ENCODE measurements at regions not wholly inside any gene's neighbourhood (a gene's known extent, or its start where the extent isn't known, plus 50 kb on each side); places are given as distances from the start of the nearest gene placed in this dataset.
"Not testable (repeated sequence)": the region's sequence is repeated elsewhere in the genome, so short reads cannot be mapped to it uniquely, and the experiment has no call there.

DNA sequence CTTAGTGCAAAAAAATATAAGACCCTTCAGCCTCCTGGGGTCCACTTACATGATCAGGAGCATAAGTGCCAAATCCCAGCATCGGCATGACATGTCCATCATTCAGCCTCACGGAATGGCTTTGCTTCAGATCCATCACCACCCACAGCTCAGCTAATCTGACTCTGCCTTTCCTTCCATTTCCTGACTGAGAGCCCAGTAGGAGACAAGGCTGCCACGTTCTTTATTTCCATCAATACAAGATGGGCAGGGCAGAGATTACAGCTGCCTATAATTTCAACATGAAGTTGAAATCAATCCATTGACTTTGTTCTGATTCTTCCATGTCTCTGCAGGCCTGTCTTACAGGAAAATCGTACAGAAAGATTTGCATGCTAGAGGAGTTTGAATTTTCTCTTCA lies 76.4 kb upstream of the UCN3 start:
- DNase-seq: no peak
- no peaks in the 10 kb centered on the region for H3K9me3 Mint-ChIP-seq (ENCODE audit: unreplicated experiment)
- H3K4me3 Mint-ChIP-seq (ENCODE audit: unreplicated experiment): no peak overlapping the region

DNA sequence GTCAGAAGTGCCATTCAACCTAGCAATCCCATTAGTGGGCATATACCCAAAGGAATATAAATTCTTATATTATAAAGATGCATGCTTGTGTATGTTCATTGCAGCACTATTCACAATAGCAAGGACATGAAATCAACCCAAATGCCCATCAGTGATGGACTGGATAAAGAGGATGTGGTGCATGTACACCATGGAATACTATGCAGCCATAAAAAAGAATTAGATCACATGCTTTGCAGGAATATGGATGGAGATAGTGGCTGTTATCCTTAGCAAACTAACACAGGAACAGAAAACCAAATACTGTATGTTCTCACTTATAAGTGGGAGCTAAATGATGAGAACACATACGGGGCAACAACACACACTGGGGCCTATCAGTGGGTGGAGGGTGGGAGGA lies 75.5 kb upstream of the UCN3 start:
- not testable (repeated sequence) for H3K9me3 Mint-ChIP-seq (ENCODE audit: unreplicated experiment); DNase-seq; H3K36me3 Mint-ChIP-seq (ENCODE audit: unreplicated experiment); H3K4me3 Mint-ChIP-seq (ENCODE audit: unreplicated experiment); H3K27me3 Mint-ChIP-seq (ENCODE audit: unreplicated experiment); H3K27ac Mint-ChIP-seq (ENCODE audit: unreplicated experiment); H3K4me1 Mint-ChIP-seq (ENCODE audit: low read depth, unreplicated experiment)

More for the DNA sequence above, 76.4 kb upstream of the UCN3 start:
- Mint-ChIP-seq H3K36me3 (ENCODE audit: unreplicated experiment) (no peaks in the 10 kb centered on the region), H3K4me1 (ENCODE audit: low read depth, unreplicated experiment) (peaks cover 9% of the 10 kb centered on the region), H3K27ac (ENCODE audit: unreplicated experiment) (no peak overlapping the region), H3K27me3 (ENCODE audit: unreplicated experiment) (no peaks in the 10 kb centered on the region)
- TF ChIP-seq, protein P1, sequence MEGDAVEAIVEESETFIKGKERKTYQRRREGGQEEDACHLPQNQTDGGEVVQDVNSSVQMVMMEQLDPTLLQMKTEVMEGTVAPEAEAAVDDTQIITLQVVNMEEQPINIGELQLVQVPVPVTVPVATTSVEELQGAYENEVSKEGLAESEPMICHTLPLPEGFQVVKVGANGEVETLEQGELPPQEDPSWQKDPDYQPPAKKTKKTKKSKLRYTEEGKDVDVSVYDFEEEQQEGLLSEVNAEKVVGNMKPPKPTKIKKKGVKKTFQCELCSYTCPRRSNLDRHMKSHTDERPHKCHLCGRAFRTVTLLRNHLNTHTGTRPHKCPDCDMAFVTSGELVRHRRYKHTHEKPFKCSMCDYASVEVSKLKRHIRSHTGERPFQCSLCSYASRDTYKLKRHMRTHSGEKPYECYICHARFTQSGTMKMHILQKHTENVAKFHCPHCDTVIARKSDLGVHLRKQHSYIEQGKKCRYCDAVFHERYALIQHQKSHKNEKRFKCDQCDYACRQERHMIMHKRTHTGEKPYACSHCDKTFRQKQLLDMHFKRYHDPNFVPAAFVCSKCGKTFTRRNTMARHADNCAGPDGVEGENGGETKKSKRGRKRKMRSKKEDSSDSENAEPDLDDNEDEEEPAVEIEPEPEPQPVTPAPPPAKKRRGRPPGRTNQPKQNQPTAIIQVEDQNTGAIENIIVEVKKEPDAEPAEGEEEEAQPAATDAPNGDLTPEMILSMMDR (IDR thresholded peaks at IDR 0.05; ENCODE audit: partially characterized antibody, unreplicated experiment): no peak

DNA sequence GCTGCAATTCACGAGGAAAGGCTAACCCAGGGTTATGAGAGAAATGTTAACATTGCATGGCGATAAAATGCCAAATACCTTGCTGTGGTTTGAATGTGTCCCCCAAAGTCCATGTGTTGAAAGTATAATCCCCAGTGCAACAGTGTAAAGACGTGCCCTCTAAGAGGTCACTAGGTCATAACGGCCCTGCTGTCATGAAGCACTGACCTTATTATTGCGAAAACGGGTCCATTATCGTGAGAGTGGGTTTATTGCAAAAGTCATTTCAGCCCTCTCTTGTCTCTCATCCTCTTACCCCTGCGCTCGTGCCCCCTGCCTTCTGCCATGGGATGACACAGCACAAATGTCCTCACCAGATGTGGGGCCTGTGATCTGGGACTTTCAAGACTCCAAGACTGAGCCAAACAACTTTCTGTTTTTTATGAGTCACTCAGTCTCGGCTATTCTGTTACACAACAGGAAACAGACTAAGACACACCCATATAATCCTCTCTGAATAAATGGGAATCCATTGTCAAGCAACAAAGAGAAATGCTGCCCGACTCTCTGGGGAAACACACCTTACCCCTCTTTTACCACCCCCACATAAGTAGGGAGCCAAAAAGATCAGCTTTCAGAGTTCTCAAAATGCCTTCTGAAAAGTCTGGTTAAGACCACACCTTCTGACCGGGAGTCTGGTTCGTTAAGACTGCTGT lies 73.1 kb upstream of the UCN3 start:
- DNase-seq: no peak
- H3K4me3 Mint-ChIP-seq (ENCODE audit: unreplicated experiment): no peak overlapping the region
- TF ChIP-seq, protein P1 (IDR thresholded peaks at IDR 0.05; ENCODE audit: partially characterized antibody, unreplicated experiment): no peak
- H3K9me3 Mint-ChIP-seq (ENCODE audit: unreplicated experiment): no peaks in the 10 kb centered on the region
- H3K27ac Mint-ChIP-seq (ENCODE audit: unreplicated experiment): no peak overlapping the region
- peaks cover 9% of the 10 kb centered on the region for H3K4me1 Mint-ChIP-seq (ENCODE audit: low read depth, unreplicated experiment)
- no peaks in the 10 kb centered on the region for H3K36me3 Mint-ChIP-seq (ENCODE audit: unreplicated experiment)
- H3K27me3 Mint-ChIP-seq (ENCODE audit: unreplicated experiment): no peaks in the 10 kb centered on the region

DNA sequence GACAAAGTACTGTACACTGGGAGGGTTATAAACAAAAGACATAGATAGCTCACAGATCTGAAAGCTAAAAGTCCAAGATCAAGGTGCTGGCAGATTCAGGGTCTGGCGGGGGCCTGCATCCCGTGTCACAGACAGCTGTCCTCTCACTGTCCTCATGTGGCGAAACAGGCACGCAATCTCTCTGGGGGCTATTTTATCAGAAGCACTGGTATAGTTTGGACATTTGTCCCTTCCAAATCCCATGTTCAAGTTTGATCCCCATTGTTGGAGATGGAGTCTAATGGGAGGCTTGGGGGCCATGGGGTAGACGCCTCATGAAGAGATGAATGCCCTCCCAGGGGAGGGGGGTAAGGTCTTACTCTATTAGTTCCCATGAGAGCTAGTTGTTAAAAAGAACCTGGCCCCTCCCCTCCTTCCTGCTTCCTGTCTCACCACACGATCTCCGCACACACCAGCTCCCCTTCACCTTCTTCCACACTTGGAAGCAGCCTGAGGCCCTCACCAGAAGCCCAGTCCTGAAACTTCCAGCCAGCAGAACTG lies 72.5 kb upstream of the UCN3 start:
- TF ChIP-seq, protein P1 (IDR thresholded peaks at IDR 0.05; ENCODE audit: partially characterized antibody, unreplicated experiment): no peak
- Mint-ChIP-seq H3K9me3 (ENCODE audit: unreplicated experiment) (no peaks in the 10 kb centered on the region), H3K4me1 (ENCODE audit: low read depth, unreplicated experiment) (peaks cover 9% of the 10 kb centered on the region), H3K4me3 (ENCODE audit: unreplicated experiment) (no peak overlapping the region), H3K27me3 (ENCODE audit: unreplicated experiment) (no peaks in the 10 kb centered on the region), H3K36me3 (ENCODE audit: unreplicated experiment) (no peaks in the 10 kb centered on the region), H3K27ac (ENCODE audit: unreplicated experiment) (no peak overlapping the region)
- DNase-seq: no peak

DNA sequence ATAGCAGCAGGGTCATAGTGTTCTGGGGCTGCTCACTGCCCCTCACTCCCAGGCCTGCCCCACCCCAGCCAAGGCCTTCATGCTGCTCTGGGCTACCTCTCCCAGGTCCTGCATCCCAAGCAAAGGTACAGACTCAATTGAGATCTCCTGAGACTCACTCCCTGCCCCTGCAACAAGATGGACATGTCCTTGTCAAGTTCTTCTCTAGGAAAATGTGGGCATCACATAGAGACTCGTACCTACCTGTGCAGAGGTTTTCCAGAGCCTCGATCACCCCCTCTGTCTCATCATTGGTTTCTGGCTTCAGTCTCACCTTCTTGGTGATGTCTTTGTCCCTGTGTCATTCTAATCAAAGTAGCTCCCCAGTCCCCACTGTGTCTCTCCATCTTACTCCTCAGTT lies 71.8 kb upstream of the UCN3 start:
- not testable (repeated sequence) for H3K27ac Mint-ChIP-seq (ENCODE audit: unreplicated experiment); DNase-seq; H3K9me3 Mint-ChIP-seq (ENCODE audit: unreplicated experiment); H3K4me1 Mint-ChIP-seq (ENCODE audit: low read depth, unreplicated experiment); H3K36me3 Mint-ChIP-seq (ENCODE audit: unreplicated experiment); H3K27me3 Mint-ChIP-seq (ENCODE audit: unreplicated experiment); H3K4me3 Mint-ChIP-seq (ENCODE audit: unreplicated experiment)

All from glutamatergic neuron (in vitro differentiated cells).